GM18508 (cell line): ENCODE measurements at regions not wholly inside any gene's neighbourhood (a gene's known extent, or its start where the extent isn't known, plus 50 kb on each side); places are given as distances from the start of the nearest gene placed in this dataset.
"Not testable (repeated sequence)": the region's sequence is repeated elsewhere in the genome, so short reads cannot be mapped to it uniquely, and the experiment has no call there.

Experiments used
- ATAC-seq: cut with Tn5 transposase; IDR thresholded peaks from one replicate; pipeline ENCODE4 v1.9.1; 2021; ENCODE audit warnings: moderate number of reproducible peaks; ENCODE audit not compliant: insufficient read depth, unreplicated experiment

DNA sequence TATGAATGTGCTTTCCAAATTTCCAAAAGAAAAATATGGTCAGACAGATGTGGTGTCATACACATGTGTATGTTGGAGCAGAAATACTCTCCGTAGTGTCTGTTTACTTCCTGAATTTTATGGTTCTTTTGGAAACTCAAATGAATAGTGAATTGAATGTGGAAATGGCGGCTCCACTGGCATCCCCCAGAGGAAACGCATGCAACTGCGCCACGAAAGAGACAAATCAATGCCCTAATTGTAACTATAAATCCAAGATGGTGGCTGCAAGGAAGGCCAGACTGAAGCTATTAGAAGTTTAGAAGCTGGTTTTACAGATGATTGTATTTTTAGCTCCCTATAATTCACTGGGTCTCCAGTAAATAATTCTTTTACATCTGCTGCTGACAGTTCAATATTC is 246.7 kb downstream of the FGFR2 start:
- ATAC-seq, result no peak

- no peak for ATAC-seq
Measured at GRCh38 chr10:121352231-121352855, 245.9 kb downstream of the FGFR2 start.

- no peak for ATAC-seq
Measured at GRCh38 chr10:121355161-121355560, 243.1 kb downstream of the FGFR2 start.

DNA sequence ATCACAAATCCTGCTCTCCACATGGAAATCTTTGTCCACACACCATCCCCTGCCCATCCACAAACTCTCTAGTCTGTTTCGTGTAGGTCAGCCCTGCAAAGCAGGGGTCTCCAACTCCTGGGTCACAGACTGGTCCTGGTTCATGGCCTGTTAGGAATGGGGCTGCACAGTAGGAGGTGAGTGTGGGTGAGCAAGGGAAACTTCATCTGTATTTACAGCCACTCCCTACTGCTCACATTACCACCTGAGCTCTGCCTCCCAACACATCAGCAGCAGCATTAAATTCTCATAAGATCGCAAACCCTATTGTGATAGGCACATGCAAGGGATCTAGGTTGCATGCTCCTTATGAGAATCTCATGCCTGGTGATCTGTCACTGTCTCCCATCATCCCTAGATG is 242.1 kb downstream of the FGFR2 start:
- ATAC-seq, result no peak

- ATAC-seq, result no peak
Measured at GRCh38 chr10:121357401-121357800, 240.8 kb downstream of the FGFR2 start.

GRCh38 chr10:121362026-121362425 is 236.2 kb downstream of the FGFR2 start:
- ATAC-seq, result no peak

DNA sequence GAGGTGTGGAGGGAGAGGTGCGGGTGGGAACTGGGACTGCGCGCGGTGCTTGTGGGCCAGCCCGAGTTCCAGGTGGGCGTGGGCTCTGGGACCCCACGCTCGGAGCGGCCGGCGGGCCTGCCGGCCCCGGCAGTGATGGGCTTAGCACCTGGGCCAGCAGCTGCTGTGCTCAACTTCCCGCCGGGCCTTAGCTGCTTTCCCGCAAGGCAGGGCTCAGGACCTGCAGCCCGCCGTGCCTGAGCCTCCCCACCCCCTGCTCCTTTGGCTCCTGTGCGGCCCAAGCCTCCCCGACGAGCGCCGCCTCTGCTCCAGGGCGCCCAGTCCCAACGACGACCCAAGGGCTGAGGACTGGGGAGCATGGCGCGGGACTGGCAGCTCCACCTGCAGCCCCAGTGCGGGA is 232.7 kb downstream of the FGFR2 start:
- no peak for ATAC-seq

GRCh38 chr10:121368347-121369025 is 229.8 kb downstream of the FGFR2 start:
- ATAC-seq, result no peak

- no peak for ATAC-seq
Measured at GRCh38 chr10:121369616-121370015, 228.6 kb downstream of the FGFR2 start.

GRCh38 chr10:121371836-121372235 is 226.4 kb downstream of the FGFR2 start:
- ATAC-seq, result no peak

DNA sequence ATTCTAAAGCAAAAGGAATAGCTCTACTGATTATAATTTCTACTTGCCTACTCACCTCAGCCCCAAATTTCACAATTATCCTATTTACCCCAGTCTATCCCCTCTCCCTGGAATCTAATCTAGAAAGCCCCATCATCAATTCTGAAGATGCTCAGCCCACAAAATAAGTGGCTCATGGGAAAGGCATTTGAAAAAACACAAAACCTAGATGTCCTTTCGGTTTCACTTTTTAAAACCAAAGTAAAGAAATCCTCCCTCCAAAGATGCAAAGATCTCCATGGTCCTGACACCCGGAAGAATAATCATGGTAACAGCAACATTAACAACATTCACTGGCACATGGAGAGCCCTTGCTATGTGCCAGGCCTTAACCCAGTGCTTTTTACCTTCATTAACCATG is 224.8 kb downstream of the FGFR2 start:
- ATAC-seq, result no peak

- ATAC-seq, result no peak
Measured at GRCh38 chr10:121374121-121374520, 224.1 kb downstream of the FGFR2 start.

DNA sequence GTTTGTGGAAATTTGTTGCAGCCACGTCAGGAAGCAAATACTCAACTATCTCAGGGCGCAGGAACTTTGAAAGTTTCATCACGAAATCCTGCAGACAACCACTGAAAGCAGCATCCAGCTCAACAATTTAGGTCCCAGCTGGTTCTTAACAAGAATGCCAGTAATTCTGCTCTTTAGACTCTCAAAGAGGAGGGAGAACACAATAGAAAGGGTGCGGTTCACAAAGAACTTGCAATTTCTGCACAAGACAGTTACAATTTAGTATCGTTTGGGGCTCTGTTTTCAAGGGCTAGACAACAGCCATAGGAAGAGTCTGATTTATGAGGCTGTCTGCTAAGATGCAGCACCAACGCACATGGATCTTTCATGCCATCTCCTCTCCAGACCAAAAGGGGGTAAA is 223.1 kb downstream of the FGFR2 start:
- no peak for ATAC-seq

- no peak for ATAC-seq
Measured at GRCh38 chr10:121378251-121378801, 219.9 kb downstream of the FGFR2 start.

DNA sequence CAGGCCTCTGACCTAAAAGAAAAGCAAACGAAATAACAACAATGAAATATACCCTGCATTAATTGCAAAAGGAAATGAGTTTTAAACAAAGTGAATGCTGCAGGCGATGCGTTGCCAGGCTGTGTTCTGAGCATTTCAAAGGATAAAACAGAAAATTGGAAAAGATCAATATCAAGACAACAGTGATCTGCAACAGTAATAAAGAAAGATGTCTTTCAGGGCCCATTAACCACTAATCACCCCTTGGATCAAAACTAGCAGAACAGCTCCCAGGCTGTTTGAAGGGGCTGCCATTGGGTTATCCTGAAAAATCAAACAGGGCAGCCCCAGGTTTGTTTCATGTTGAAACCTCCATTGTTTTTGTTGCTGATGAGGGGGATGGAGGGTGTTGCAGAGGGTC is 219.2 kb downstream of the FGFR2 start:
- ATAC-seq, result no peak

- no peak for ATAC-seq
Measured at GRCh38 chr10:121380211-121380610, 218.0 kb downstream of the FGFR2 start.

- not testable (repeated sequence) for ATAC-seq
Measured at GRCh38 chr10:121382029-121382520, 216.2 kb downstream of the FGFR2 start.

- ATAC-seq, result no peak
Measured at GRCh38 chr10:121385136-121385535, 213.1 kb downstream of the FGFR2 start.

DNA sequence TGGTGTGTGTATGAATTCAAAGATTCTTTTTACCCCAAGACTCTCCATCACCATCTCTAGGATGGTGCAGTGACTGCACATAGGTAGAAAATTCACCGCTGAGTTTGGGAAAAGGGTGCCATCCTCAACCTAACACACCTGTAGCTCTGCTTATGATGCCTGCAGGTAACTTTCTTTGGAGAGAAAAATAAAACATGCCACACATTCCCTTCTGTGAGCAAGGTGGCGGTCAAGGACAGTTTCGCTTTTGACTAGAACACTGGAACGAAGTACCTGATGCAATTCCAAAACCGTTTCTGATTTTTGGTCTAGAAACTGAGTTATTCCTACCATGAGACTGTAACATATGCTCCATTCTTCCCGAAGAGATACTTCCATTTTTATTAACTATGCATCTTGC is 205.6 kb downstream of the FGFR2 start:
- no peak for ATAC-seq

GRCh38 chr10:121393522-121393921 is 204.7 kb downstream of the FGFR2 start:
- ATAC-seq, result no peak

DNA sequence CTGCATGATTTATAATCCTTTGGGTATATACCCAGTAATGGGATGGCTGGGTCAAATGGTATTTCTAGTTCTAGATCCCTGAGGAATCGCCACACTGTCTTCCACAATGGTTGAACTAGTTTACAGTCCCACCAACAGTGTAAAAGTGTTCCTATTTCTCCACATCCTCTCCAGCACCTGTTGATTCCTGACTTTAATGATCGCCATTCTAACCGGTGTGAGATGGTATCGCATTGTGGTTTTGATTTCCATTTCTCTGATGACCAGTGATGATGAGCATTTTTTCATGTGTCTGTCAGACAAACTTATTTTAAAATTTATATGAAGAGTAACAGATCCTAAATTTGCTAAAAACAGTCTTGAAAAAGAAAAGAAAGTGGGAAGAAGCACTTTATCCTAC is 197.7 kb downstream of the FGFR2 start:
- not testable (repeated sequence) for ATAC-seq

DNA sequence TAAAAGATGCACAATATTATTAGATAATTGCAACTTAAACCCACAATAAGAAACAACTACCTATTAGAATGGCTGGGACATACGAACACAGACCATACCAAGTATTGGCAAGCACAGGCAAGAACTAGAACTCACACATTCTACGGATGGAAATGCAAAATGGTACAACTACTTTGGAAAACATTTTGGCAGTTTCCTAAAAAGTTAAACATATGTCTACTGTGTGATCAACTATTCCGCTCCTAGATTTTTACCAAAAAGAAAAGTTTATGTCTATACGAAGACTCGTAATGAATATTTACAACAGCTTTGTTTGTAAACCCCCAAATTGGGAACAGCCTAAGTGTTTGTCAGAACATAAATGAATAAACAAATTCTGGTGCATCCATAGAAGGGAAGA is 194.7 kb downstream of the FGFR2 start:
- no peak for ATAC-seq
